Fibroblast of lung (primary cell): ENCODE measurements at regions not wholly inside any gene's neighbourhood (a gene's known extent, or its start where the extent isn't known, plus 50 kb on each side); places are given as distances from the start of the nearest gene placed in this dataset.

Source experiments
- DNase-seq, 2 donors: peaks; one replicate each; pipeline versions ENCODE4 v3.0.0 to v3.0.0-alpha.2; 2010; ENCODE audit warnings: low read depth in 2 of 2
- H2AFZ ChIP-seq: 2 replicates; pipeline ENCODE4 v1.5.1; 2012; ENCODE audit warnings: low read length, control low read depth, inconsistent platforms
- H3K27ac ChIP-seq: 2 replicates; pipeline ENCODE4 v1.5.1; 2011; ENCODE audit warnings: low read length, control low read depth; ENCODE audit not compliant: insufficient read depth
- H3K27me3 ChIP-seq: 2 replicates; pipeline ENCODE4 v1.5.1; 2011; ENCODE audit warnings: mild to moderate bottlenecking, low read length; ENCODE audit not compliant: control insufficient read depth, insufficient read depth
- H3K36me3 ChIP-seq: 2 replicates; pipeline ENCODE4 v1.5.1; 2011; ENCODE audit warnings: low read length; ENCODE audit not compliant: control insufficient read depth, insufficient read depth
- H3K4me1 ChIP-seq: 2 replicates; pipeline ENCODE4 v1.5.1; 2011; ENCODE audit warnings: low read length; ENCODE audit not compliant: control insufficient read depth, insufficient read depth; ENCODE audit errors: extremely low read depth
- H3K4me2 ChIP-seq: 2 replicates; pipeline ENCODE4 v1.5.1; 2011; ENCODE audit warnings: low read length, control low read depth; ENCODE audit not compliant: insufficient read depth; ENCODE audit errors: extremely low read depth
- H3K4me3 ChIP-seq, 4 experiments: fragments of 200-600 bp in 1 of 4; sonication (generic) in 1 of 4; replicated peaks in 1 of 4; 2 replicates each; pipeline ENCODE4 v1.5.1; 2011 to 2016; ENCODE audit warnings: low read length in 4 of 4, low read depth in 3 of 4, mild to moderate bottlenecking in 3 of 4, control low read depth in 2 of 4, inconsistent platforms in 1 of 4, mixed read lengths in 1 of 4; ENCODE audit not compliant: insufficient read depth in 1 of 4; ENCODE audit errors: control extremely low read depth in 1 of 4
- H3K79me2 ChIP-seq: 2 replicates; pipeline ENCODE4 v1.5.1; 2012; ENCODE audit warnings: mild to moderate bottlenecking, low read length, inconsistent platforms; ENCODE audit not compliant: control insufficient read depth, insufficient read depth
- H3K9ac ChIP-seq: 2 replicates; pipeline ENCODE4 v1.5.1; 2011; ENCODE audit warnings: mild to moderate bottlenecking, low read length, control low read depth; ENCODE audit not compliant: insufficient read depth
- H3K9me3 ChIP-seq: 2 replicates; pipeline ENCODE4 v1.5.1; 2012; ENCODE audit warnings: low read depth, low read length; ENCODE audit not compliant: control insufficient read depth, insufficient read depth
- H4K20me1 ChIP-seq: 2 replicates; pipeline ENCODE4 v1.5.1; 2011; ENCODE audit warnings: low read length; ENCODE audit not compliant: control insufficient read depth, insufficient read depth; ENCODE audit errors: extremely low read depth
- CTCF ChIP-seq, 2 donors: IDR thresholded peaks in 1 of 2; conservative IDR thresholded peaks in 1 of 2; 1 replicate in 1 of 2; 2 replicates in 1 of 2; pipeline ENCODE4 v1.5.1; 2011 to 2012; ENCODE audit warnings: low read length in 2 of 2, control low read depth in 1 of 2, inconsistent platforms in 1 of 2, low read depth in 1 of 2, mild to moderate bottlenecking in 1 of 2
- EZH2 ChIP-seq: IDR thresholded peaks from 2 replicates; pipeline ENCODE4 v1.5.1; 2012; ENCODE audit warnings: low read length, control low read depth, mild to moderate bottlenecking; ENCODE audit errors: missing control alignments

DNA sequence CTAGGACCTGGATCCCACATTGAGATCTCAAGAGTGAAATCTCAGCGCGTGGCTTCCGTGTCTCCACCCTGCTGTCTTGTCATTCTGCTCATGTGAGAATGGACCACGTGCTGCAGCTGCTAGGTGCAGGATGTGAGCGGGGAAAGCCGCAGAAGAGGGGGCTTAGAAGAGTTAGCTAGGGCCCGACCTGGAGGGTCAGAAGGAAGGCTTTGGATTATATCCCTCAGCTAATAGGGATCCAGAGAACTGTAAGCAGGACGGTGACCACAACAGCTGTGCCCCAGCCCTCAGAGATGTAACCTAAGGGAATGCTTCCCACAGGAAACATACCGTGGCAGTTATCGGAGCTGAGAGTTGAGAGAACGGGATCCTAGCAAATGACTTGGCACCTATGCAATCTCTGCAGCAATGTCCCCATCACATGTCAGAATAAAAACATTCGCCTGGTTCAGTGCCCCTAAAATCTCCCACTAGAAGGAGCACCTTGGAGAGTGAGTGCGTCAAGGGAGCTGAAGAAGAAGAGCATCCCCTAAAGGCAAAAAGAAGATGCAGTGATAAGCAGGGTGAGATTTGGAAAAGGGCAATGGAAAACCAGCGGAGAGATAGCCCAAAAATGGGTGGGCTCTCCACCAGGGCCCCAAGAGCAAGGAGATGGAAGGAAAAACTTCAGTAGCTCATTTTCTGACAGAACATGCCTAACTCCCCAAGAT is 76.9 kb upstream of the ST8SIA2 start:
- H2AFZ ChIP-seq = no peak overlapping the region
- H3K36me3 ChIP-seq = no peaks in the 10 kb centered on the region
- no peak for DNase-seq
- no peak for TF ChIP-seq CTCF (conservative IDR thresholded peaks at IDR 0.05 in 1 of 2, IDR thresholded peaks at IDR 0.05 in 1 of 2; ENCODE audit: low read depth in 1 of 2, low read length in 2 of 2)
- no peak for TF ChIP-seq EZH2
- no peaks in the 10 kb centered on the region for H3K9me3 ChIP-seq
- H3K4me2 ChIP-seq = no peak overlapping the region
- H3K79me2 ChIP-seq = no peaks in the 10 kb centered on the region
- no peaks in the 10 kb centered on the region for H3K4me1 ChIP-seq
- no peak overlapping the region for H3K27ac ChIP-seq
- H3K4me3 ChIP-seq = no peak overlapping the region
- H3K27me3 ChIP-seq = no peaks in the 10 kb centered on the region
- no peak overlapping the region for H3K9ac ChIP-seq
- H4K20me1 ChIP-seq = no peaks in the 10 kb centered on the region

DNA sequence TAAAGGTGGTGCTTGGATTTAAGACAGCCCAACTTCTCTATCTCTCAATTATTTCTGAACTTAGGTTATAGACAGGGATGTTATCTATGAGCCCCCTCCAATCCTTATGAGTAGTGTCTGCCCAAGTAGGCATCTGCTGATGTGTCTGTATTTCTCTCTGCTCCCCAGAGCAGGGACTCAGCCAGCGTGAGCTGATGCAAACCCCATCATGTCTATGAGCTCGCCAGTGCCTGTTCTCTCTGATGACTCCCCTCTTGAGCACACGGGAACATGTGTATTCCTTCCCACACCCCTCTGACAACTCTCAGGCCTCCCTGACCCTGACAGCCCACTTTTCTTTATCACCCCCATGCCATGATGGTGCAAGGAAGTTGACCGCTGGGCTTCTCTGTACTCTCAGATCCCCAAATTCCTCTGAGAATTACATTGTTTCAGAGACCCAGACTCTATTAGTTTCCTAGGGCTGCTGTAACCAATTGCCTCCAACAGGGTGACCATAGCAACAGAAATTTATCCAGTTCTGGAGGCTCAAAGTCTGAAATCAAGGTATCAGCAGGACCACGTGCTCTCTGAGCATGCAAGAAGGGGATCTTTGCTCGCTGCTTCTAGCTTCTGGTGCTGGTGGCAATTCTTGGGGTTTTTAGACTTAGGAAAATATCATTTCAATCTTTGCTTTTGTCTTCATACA is 73.5 kb upstream of the ST8SIA2 start:
- Histone ChIP-seq H3K36me3 (no peaks in the 10 kb centered on the region), H3K4me2 (no peak overlapping the region), H3K4me3 (no peak overlapping the region), H3K79me2 (no peaks in the 10 kb centered on the region), H2AFZ (no peak overlapping the region), H4K20me1 (no peaks in the 10 kb centered on the region), H3K9ac (no peak overlapping the region), H3K27ac (no peak overlapping the region), H3K9me3 (no peaks in the 10 kb centered on the region), H3K27me3 (no peaks in the 10 kb centered on the region), H3K4me1 (no peaks in the 10 kb centered on the region)
- DNase-seq = no peak
- no peak for TF ChIP-seq EZH2
- no peak for TF ChIP-seq CTCF (conservative IDR thresholded peaks at IDR 0.05 in 1 of 2, IDR thresholded peaks at IDR 0.05 in 1 of 2; ENCODE audit: low read depth in 1 of 2, low read length in 2 of 2)

- no peak for DNase-seq
- TF ChIP-seq EZH2 = no peak
- no peak for TF ChIP-seq CTCF (conservative IDR thresholded peaks at IDR 0.05 in 1 of 2, IDR thresholded peaks at IDR 0.05 in 1 of 2; ENCODE audit: low read depth in 1 of 2, low read length in 2 of 2)
- Histone ChIP-seq H3K27me3 (no peaks in the 10 kb centered on the region), H3K27ac (no peak overlapping the region), H3K4me2 (no peak overlapping the region), H2AFZ (no peak overlapping the region), H3K9ac (no peak overlapping the region), H3K9me3 (no peaks in the 10 kb centered on the region), H4K20me1 (no peaks in the 10 kb centered on the region), H3K4me3 (no peak overlapping the region), H3K79me2 (no peaks in the 10 kb centered on the region), H3K4me1 (no peaks in the 10 kb centered on the region), H3K36me3 (no peaks in the 10 kb centered on the region)
Observed at GRCh38 chr15:92322566-92323355, 70.9 kb upstream of the ST8SIA2 start.
